SK-N-SH (cell line): ENCODE measurements at regions not wholly inside any gene's neighbourhood (a gene's known extent, or its start where the extent isn't known, plus 50 kb on each side); places are given as distances from the start of the nearest gene placed in this dataset.

ENCODE experiments used
- CTCF ChIA-PET: fragments of 300-600, 350-600 bp; formaldehyde crosslinking; extraction: SDS; loops from one replicate; lab custom pipeline; 2021; lab: Yijun Ruan, JAX
- POLR2A ChIA-PET: fragments of 350-600 bp; sonication (Branson Sonifier 250); formaldehyde crosslinking; extraction: SDS; loops from one replicate; lab custom pipeline; 2020; ENCODE audit warnings: antibody characterized with exemption, inconsistent platforms; lab: Yijun Ruan, JAX
- DNase-seq: peaks from one replicate; pipeline ENCODE4 v3.0.0; 2012
- H2AFZ ChIP-seq: fragments of 200-600 bp; sonication (generic); 2 replicates; pipeline ENCODE4 v1.8.1; 2016; ENCODE audit warnings: antibody characterized with exemption, mild to moderate bottlenecking, low read depth
- H3F3A ChIP-seq: fragments of 200-600 bp; sonication (generic); replicated peaks from 2 replicates; pipeline ENCODE3; 2016; ENCODE audit warnings: antibody characterized with exemption, mild to moderate bottlenecking; ENCODE audit not compliant: insufficient read depth
- H3K27ac ChIP-seq, 2 experiments: fragments of 200-500 bp in 1 of 2; fragments of 200-600 bp in 1 of 2; sonication (Bioruptor generic) in 1 of 2; sonication (generic), shearing (Covaris generic) in 1 of 2; 2 replicates each; pipeline versions ENCODE4 v1.5.1 to v1.6.1; 2014 to 2016; ENCODE audit warnings: low read depth in 2 of 2, inconsistent platforms in 1 of 2, low read length in 1 of 2, mild to moderate bottlenecking in 1 of 2, mixed read lengths in 1 of 2
- H3K27me3 ChIP-seq: fragments of 200-600 bp; sonication (generic), shearing (Covaris generic); 2 replicates; pipeline ENCODE4 v1.6.1; 2016; ENCODE audit warnings: mixed run types; ENCODE audit not compliant: insufficient read depth
- H3K36me3 ChIP-seq, 2 experiments: fragments of 200-500 bp in 1 of 2; fragments of 200-600 bp in 1 of 2; sonication (Bioruptor generic) in 1 of 2; sonication (generic) in 1 of 2; replicated peaks in 1 of 2; 2 replicates each; pipeline versions ENCODE3 to v1.5.1; 2014 to 2016; ENCODE audit warnings: low read length in 1 of 2, mild to moderate bottlenecking in 1 of 2; ENCODE audit not compliant: insufficient read depth in 2 of 2, control insufficient read depth in 1 of 2
- H3K4me1 ChIP-seq, 2 experiments: fragments of 200-500 bp in 1 of 2; fragments of 200-600 bp in 1 of 2; sonication (Bioruptor generic) in 1 of 2; sonication (generic), shearing (Covaris generic) in 1 of 2; 2 replicates each; pipeline versions ENCODE4 v1.5.1 to v1.6.1; 2014 to 2016; ENCODE audit warnings: low read depth in 1 of 2, low read length in 1 of 2, mixed run types in 1 of 2; ENCODE audit not compliant: insufficient read depth in 2 of 2, control insufficient read depth in 1 of 2
- H3K4me2 ChIP-seq: fragments of 200-600 bp; sonication (generic), shearing (Covaris generic); 2 replicates; pipeline ENCODE4 v1.6.1; 2017; ENCODE audit warnings: mixed run types
- H3K4me3 ChIP-seq, 2 experiments: fragments of 200-500 bp in 1 of 2; fragments of 200-600 bp in 1 of 2; sonication (Bioruptor generic) in 1 of 2; sonication (generic), shearing (Covaris generic) in 1 of 2; 2 replicates each; pipeline versions ENCODE4 v1.5.1 to v1.8.1; 2014 to 2016; ENCODE audit warnings: low read depth in 2 of 2, inconsistent platforms in 1 of 2, low read length in 1 of 2, mild to moderate bottlenecking in 1 of 2, mixed read lengths in 1 of 2, moderate library complexity in 1 of 2
- H3K79me2 ChIP-seq: fragments of 200-600 bp; sonication (generic); 2 replicates; pipeline ENCODE4 v1.8.1; 2017; ENCODE audit warnings: mild to moderate bottlenecking; ENCODE audit not compliant: insufficient read depth
- H3K9ac ChIP-seq: fragments of 200-600 bp; sonication (generic); 2 replicates; pipeline ENCODE4 v1.6.1; 2017; ENCODE audit warnings: mixed run types
- H3K9me2 ChIP-seq: fragments of 200-600 bp; sonication (generic); 2 replicates; pipeline ENCODE4 v1.6.1; 2017; ENCODE audit warnings: mixed run types
- H3K9me3 ChIP-seq: fragments of 200-600 bp; sonication (generic); 2 replicates; pipeline ENCODE4 v1.6.1; 2017; ENCODE audit warnings: mixed run types, mild to moderate bottlenecking, moderate library complexity
- H4K20me1 ChIP-seq: fragments of 200-600 bp; sonication (generic); 2 replicates; pipeline ENCODE4 v1.6.1; 2017; ENCODE audit warnings: mild to moderate bottlenecking, mixed run types; ENCODE audit not compliant: insufficient read depth
- CHD2 ChIP-seq: fragments of 150-350 bp; IDR thresholded peaks from 2 replicates; pipeline ENCODE4 v1.6.1; 2018; ENCODE audit warnings: low read length; ENCODE audit not compliant: partially characterized antibody
- FOXJ3 ChIP-seq: sonication (generic); formaldehyde crosslinking; IDR thresholded peaks from 2 replicates; pipeline ENCODE4 v1.5.1; 2020; ENCODE audit warnings: mild to moderate bottlenecking, missing genetic modification reagents
- GATA2 ChIP-seq: sonication (generic); formaldehyde crosslinking; IDR thresholded peaks from 2 replicates; pipeline ENCODE4 v1.5.0; 2020; ENCODE audit warnings: mild to moderate bottlenecking, missing genetic modification reagents
- JUND ChIP-seq: IDR thresholded peaks from 2 replicates; pipeline ENCODE4 v1.4.0; 2012
- NRF1 ChIP-seq: IDR thresholded peaks from 2 replicates; pipeline ENCODE4 v1.6.1; 2012; ENCODE audit warnings: low read depth, mild to moderate bottlenecking, low read length
- PBX3 ChIP-seq: IDR thresholded peaks from 2 replicates; pipeline ENCODE4; 2012
- POLR2AphosphoS5 ChIP-seq: IDR thresholded peaks from 2 replicates; pipeline ENCODE4 v1.6.1; 2012; ENCODE audit warnings: low read depth, low read length
- RAD21 ChIP-seq: IDR thresholded peaks from 2 replicates; pipeline ENCODE4 v1.6.1; 2012; ENCODE audit warnings: mild to moderate bottlenecking, low read length
- RCOR1 ChIP-seq: fragments of 150-350 bp; IDR thresholded peaks from 2 replicates; pipeline ENCODE4 v1.6.1; 2017; ENCODE audit warnings: antibody characterized with exemption, low read length
- REST ChIP-seq: IDR thresholded peaks from 2 replicates; pipeline ENCODE4 v1.6.1; 2012; ENCODE audit warnings: mild to moderate bottlenecking, low read depth, low read length, moderate library complexity
- RXRA ChIP-seq: IDR thresholded peaks from 2 replicates; pipeline ENCODE4 v1.4.0; 2012; ENCODE audit warnings: low read depth, mild to moderate bottlenecking, borderline replicate concordance
- TCF12 ChIP-seq: IDR thresholded peaks from 2 replicates; pipeline ENCODE4 v1.4.0; 2012
- ZBTB33 ChIP-seq: IDR thresholded peaks from 2 replicates; pipeline ENCODE4 v1.4.0; 2012; ENCODE audit warnings: low read depth, borderline replicate concordance
- WGBS: methylation state at CpG from one replicate; pipeline ENCODE4 v1.1.6; 2017; ENCODE audit warnings: low lambda C conversion rate; 5-methylcytosine and 5-hydroxymethylcytosine counted together

GRCh38 chr4:181566490-181566889, 676.7 kb upstream of the TENM3 start:
- DNase-seq = peak; percentile 77
- H3K9ac ChIP-seq = no peak overlapping the region
- no peaks in the 10 kb centered on the region for H3K9me2 ChIP-seq
- no peaks in the 10 kb centered on the region for H3K27me3 ChIP-seq
- TF ChIP-seq JUND (no peak), NRF1 (no peak), GATA2 (CRISPR knock-in tag) (peak; percentile 27; the same call in 1 of the 2 replicates), RAD21 (no peak), RCOR1 (peak; percentile 83), ZBTB33 (no peak), TCF12 (peak; percentile 97), FOXJ3 (CRISPR knock-in tag) (peak; percentile 61; the same call in 1 of the 2 replicates), REST (no peak), RXRA (no peak), PBX3 (0 out of 2 replicates have a peak, but pooled peaks have one; percentile 20), POLR2AphosphoS5 (peak; percentile 75), CHD2 (peak; percentile 79)
- CTCF ChIA-PET = interaction anchor here (0.6 to 1.7 kb wide), 5 partner anchors 9 to 1359 kb away, joined by 3 to 5 read pairs (median 3); no protein-coding TSS in a partner anchor
- H3K4me1 ChIP-seq = peaks cover 0 to 9% of the 10 kb centered on the region in 2 experiments; a peak in 2 of 4 replicates
- POLR2A ChIA-PET = no interaction called here
- H3K4me2 ChIP-seq = no peak overlapping the region
- 51% methylated on average over 7 of the region's 7 CpGs for WGBS
- H3K27ac ChIP-seq = peak overlapping the region in 1 of 2 experiments; percentile 73; a peak in 2 of 4 replicates
- no peaks in the 10 kb centered on the region for H3K79me2 ChIP-seq
- no peaks in the 10 kb centered on the region for H4K20me1 ChIP-seq
- H3K36me3 ChIP-seq = no peaks in the 10 kb centered on the region
- H3F3A ChIP-seq = no peaks in the 10 kb centered on the region
- no peak overlapping the region for H2AFZ ChIP-seq
- no peaks in the 10 kb centered on the region for H3K9me3 ChIP-seq
- H3K4me3 ChIP-seq = no peak overlapping the region
